IPS-NIHi7 (cell line): ENCODE measurements at regions not wholly inside any gene's neighbourhood (a gene's known extent, or its start where the extent isn't known, plus 50 kb on each side); places are given as distances from the start of the nearest gene placed in this dataset.

Experiments used
- DNase-seq: peaks from one replicate; pipeline ENCODE4 v3.0.0; 2012; ENCODE audit warnings: mixed read lengths; ENCODE audit errors: extremely low spot score

- no peak for DNase-seq
These were observed 593.8 kb downstream of the SPRY1 start for GRCh38 chr4:123990310-123990870.

- no peak for DNase-seq
These were observed 598.3 kb downstream of the SPRY1 start for GRCh38 chr4:123994917-123995316.

- DNase-seq, result no peak
These were observed 599.3 kb downstream of the SPRY1 start for GRCh38 chr4:123995936-123996335.

- no peak for DNase-seq
These were observed 600.3 kb downstream of the SPRY1 start for GRCh38 chr4:123996718-123997510.

GRCh38 chr4:123997776-123998449 lies 601.3 kb downstream of the SPRY1 start:
- no peak for DNase-seq

GRCh38 chr4:124000233-124000632 lies 603.6 kb downstream of the SPRY1 start:
- DNase-seq, result no peak

- no peak for DNase-seq
These were observed 619.2 kb downstream of the SPRY1 start for GRCh38 chr4:124015766-124016165.

- DNase-seq, result no peak
These were observed 620.7 kb downstream of the SPRY1 start for GRCh38 chr4:124017185-124017785.

- DNase-seq, result peak; percentile 13
These were observed 622.1 kb downstream of the SPRY1 start for GRCh38 chr4:124018383-124019317.

GRCh38 chr4:124019749-124020549 lies 623.4 kb downstream of the SPRY1 start:
- DNase-seq, result no peak

- DNase-seq, result no peak
These were observed 628.4 kb downstream of the SPRY1 start for GRCh38 chr4:124025000-124025399.

GRCh38 chr4:124025428-124025827 lies 628.8 kb downstream of the SPRY1 start:
- DNase-seq, result no peak

- no peak for DNase-seq
These were observed 631.6 kb downstream of the SPRY1 start for GRCh38 chr4:124028182-124028581.

GRCh38 chr4:124030147-124030546 lies 633.6 kb downstream of the SPRY1 start:
- no peak for DNase-seq

- DNase-seq, result no peak
These were observed 635.4 kb downstream of the SPRY1 start for GRCh38 chr4:124032035-124032434.

GRCh38 chr4:124035364-124036041 lies 638.9 kb downstream of the SPRY1 start:
- no peak for DNase-seq

GRCh38 chr4:124037236-124037635 lies 640.6 kb downstream of the SPRY1 start:
- no peak for DNase-seq

GRCh38 chr4:124044330-124044729 lies 647.7 kb downstream of the SPRY1 start:
- no peak for DNase-seq

GRCh38 chr4:124044867-124045266 lies 648.3 kb downstream of the SPRY1 start:
- no peak for DNase-seq

- DNase-seq, result no peak
These were observed 649.6 kb downstream of the SPRY1 start for GRCh38 chr4:124046190-124046589.
